ENCODE measurements at regions not wholly inside any gene's neighbourhood (a gene's known extent, or its start where the extent isn't known, plus 50 kb on each side); places are given as distances from the start of the nearest gene placed in this dataset.

DNA sequence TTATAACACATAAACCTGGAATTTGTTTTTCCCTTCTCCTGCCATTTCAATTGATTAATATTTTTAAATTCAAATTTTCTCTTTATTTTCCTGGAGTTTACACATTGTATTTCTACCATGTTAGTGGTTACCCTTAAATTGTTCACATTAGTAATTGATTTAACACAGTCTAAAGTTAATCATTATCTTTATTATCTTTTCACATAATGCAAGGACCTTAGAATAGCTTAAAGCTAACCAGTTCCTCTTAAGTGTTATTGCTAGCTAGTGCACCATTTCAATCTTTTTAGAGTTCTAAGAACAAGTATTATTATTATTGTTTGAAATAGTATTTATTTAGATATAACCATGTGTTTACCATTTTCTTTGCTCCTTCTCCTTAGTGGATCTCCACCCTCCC lies 251.2 kb upstream of the FBXL7 start:
- intact Hi-C loops (cut with DNase I) = no loop called here
- TF ChIP-seq POLR2A (IDR thresholded peaks at IDR 0.05) = no peak
- TF ChIP-seq, protein P1, sequence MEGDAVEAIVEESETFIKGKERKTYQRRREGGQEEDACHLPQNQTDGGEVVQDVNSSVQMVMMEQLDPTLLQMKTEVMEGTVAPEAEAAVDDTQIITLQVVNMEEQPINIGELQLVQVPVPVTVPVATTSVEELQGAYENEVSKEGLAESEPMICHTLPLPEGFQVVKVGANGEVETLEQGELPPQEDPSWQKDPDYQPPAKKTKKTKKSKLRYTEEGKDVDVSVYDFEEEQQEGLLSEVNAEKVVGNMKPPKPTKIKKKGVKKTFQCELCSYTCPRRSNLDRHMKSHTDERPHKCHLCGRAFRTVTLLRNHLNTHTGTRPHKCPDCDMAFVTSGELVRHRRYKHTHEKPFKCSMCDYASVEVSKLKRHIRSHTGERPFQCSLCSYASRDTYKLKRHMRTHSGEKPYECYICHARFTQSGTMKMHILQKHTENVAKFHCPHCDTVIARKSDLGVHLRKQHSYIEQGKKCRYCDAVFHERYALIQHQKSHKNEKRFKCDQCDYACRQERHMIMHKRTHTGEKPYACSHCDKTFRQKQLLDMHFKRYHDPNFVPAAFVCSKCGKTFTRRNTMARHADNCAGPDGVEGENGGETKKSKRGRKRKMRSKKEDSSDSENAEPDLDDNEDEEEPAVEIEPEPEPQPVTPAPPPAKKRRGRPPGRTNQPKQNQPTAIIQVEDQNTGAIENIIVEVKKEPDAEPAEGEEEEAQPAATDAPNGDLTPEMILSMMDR (IDR thresholded peaks at IDR 0.05) = no peak
- no peak for TF ChIP-seq POLR2AphosphoS5 (IDR thresholded peaks at IDR 0.05; ENCODE audit: insufficient read depth in 1 of 2, low read depth in 1 of 2)

DNA sequence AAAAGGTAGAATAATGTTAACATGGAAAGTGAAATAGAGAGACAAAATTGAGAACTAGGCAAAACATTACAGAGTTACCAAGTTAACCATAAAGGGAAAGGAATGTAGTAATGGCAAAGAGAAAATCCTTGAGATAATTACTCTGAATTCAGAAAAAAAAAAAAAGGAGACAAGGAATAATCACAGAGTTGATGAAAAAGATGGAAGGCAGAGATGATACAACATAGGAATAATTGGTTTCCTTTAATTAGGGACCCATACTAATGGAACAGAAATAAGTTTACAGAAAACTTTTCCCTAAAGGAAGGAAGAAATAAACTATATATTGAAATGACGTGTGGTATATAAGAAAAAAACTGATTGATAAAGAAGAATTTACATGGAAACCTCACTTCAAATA lies 254.1 kb upstream of the FBXL7 start:
- H3K27ac ChIP-seq = no peak overlapping the region
- H3K27me3 ChIP-seq = no peaks in the 10 kb centered on the region
- intact Hi-C loops (cut with DNase I) = no loop called here
- DNase-seq (ENCODE audit: extremely low spot score in 2 of 2) = no peak
- no peak overlapping the region for H3K4me3 ChIP-seq
- H3K9me3 ChIP-seq = no peaks in the 10 kb centered on the region
- TF ChIP-seq POLR2A (IDR thresholded peaks at IDR 0.05) (no peak), POLR2AphosphoS5 (IDR thresholded peaks at IDR 0.05; ENCODE audit: insufficient read depth in 1 of 2, low read depth in 1 of 2) (no peak)
- TF ChIP-seq, protein P1 (IDR thresholded peaks at IDR 0.05) = no peak
- H3K4me1 ChIP-seq = no peaks in the 10 kb centered on the region
- no peaks in the 10 kb centered on the region for H3K36me3 ChIP-seq

More for the DNA sequence above, 251.2 kb upstream of the FBXL7 start:
- DNase-seq (ENCODE audit: extremely low spot score in 2 of 2) = no peak
- no peaks in the 10 kb centered on the region for H3K36me3 ChIP-seq
- H3K9me3 ChIP-seq = no peaks in the 10 kb centered on the region
- no peak overlapping the region for H3K4me3 ChIP-seq
- H3K27ac ChIP-seq = no peak overlapping the region
- no peaks in the 10 kb centered on the region for H3K27me3 ChIP-seq
- H3K4me1 ChIP-seq = no peaks in the 10 kb centered on the region

DNA sequence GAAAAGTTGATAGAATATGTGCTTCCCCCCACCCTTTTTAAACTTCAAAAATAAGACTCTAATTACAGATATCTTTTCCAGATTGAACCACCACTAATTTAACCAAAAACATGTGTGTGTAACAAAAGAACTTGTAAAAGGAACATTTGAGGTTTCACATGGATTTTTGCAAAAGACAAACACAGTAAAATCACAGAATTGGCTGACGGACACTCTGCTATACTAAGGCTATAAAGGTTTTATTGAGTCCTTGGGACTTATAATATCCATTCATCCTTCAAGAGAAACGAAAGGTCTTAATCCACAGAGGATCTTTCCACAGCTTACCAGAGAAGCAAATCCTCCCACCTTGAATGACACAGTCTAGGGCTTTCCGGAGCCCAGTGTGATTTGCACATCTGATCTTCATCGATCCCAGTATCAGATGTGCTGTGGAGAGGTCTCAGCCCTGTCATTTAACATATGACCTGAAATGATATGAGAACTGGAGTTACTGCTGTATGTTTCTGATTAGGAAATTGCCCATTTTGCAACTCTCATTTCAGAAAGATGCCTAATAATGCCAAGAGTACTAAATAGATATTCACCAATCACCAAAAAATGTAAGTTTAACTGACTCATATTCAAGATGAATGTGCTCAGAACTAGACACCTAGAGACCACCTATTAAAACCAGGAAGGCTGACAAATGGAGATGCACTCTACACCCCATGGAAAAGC lies 256.5 kb upstream of the FBXL7 start:
- no peak overlapping the region for H3K4me3 ChIP-seq
- H3K9me3 ChIP-seq = no peaks in the 10 kb centered on the region
- TF ChIP-seq POLR2AphosphoS5 (IDR thresholded peaks at IDR 0.05; ENCODE audit: insufficient read depth in 1 of 2, low read depth in 1 of 2) = peak in 1 of 2 donors; percentile 22
- TF ChIP-seq, protein P1 (IDR thresholded peaks at IDR 0.05) = no peak
- no peak overlapping the region for H3K27ac ChIP-seq
- intact Hi-C loops (cut with DNase I) = no loop called here
- H3K27me3 ChIP-seq = no peaks in the 10 kb centered on the region
- H3K36me3 ChIP-seq = no peaks in the 10 kb centered on the region
- no peaks in the 10 kb centered on the region for H3K4me1 ChIP-seq
- no peak for DNase-seq (ENCODE audit: extremely low spot score in 2 of 2)

DNA sequence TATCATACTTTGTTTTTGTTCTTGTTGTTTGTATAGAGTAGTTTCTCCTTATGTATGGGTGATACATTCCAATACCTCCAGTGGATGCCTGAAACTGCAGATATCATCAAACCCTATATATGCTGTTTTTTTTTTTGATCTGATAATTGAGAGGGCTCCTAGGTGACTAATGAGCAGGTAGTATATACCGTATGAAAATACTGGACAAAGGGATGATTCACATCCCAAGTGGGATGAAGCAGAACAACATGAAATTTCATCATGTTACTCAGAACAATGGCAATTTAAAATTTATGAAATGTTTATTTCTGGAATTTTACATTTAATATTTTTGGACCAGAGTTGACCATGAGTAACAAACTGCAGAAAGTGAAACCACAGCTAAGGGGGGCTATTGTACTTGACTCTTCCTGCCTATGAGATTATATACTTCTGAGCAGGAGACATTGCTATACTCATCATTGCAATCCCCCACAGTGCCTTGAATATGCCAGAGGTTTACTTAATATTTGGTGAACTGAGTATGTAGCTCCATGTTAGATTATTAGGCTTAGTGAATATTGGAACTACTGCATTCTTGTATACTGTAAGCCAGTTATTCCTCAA lies 258.7 kb upstream of the FBXL7 start:
- Histone ChIP-seq H3K4me3 (no peak overlapping the region), H3K27ac (no peak overlapping the region), H3K36me3 (no peaks in the 10 kb centered on the region), H3K4me1 (peaks cover 6% of the 10 kb centered on the region), H3K27me3 (no peaks in the 10 kb centered on the region), H3K9me3 (no peaks in the 10 kb centered on the region)
- intact Hi-C loops (cut with DNase I) = no loop called here
- DNase-seq (ENCODE audit: extremely low spot score in 2 of 2) = no peak
- TF ChIP-seq, protein P1 (IDR thresholded peaks at IDR 0.05) = no peak
- TF ChIP-seq POLR2A (IDR thresholded peaks at IDR 0.05) (no peak), POLR2AphosphoS5 (IDR thresholded peaks at IDR 0.05; ENCODE audit: insufficient read depth in 1 of 2, low read depth in 1 of 2) (no peak)

DNA sequence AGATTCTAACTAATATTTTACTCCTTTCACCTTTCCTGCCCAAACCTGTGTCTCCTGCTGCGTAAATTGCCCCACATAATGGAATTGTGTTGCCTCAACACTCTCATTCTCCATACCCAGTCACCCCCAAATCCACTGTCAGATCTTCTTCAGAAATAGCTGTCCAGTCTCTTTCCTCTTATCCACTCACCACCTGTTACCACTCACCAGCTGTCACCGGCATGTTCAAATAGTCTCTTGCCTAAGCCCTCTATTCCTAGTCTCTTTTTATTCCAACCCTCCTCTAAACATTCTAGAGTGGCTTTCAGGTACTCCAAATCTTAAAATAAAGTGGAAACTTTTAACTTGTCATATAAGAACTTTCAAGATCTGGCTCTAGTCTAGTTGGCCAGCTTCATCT lies 262.0 kb upstream of the FBXL7 start:
- Histone ChIP-seq H3K27ac (no peak overlapping the region), H3K27me3 (no peaks in the 10 kb centered on the region), H3K36me3 (no peaks in the 10 kb centered on the region), H3K4me1 (peaks cover 7% of the 10 kb centered on the region), H3K9me3 (no peaks in the 10 kb centered on the region), H3K4me3 (no peak overlapping the region)
- no peak for TF ChIP-seq POLR2AphosphoS5 (IDR thresholded peaks at IDR 0.05; ENCODE audit: insufficient read depth in 1 of 2, low read depth in 1 of 2)
- TF ChIP-seq POLR2A (IDR thresholded peaks at IDR 0.05) = no peak
- TF ChIP-seq, protein P1 (IDR thresholded peaks at IDR 0.05) = no peak
- intact Hi-C loops (cut with DNase I) = no loop called here
- DNase-seq (ENCODE audit: extremely low spot score in 2 of 2) = no peak

All from vagina (tissue), 2 donors.